Body of pancreas (tissue), 4 donors: ENCODE measurements at regions not wholly inside any gene's neighbourhood (a gene's known extent, or its start where the extent isn't known, plus 50 kb on each side); places are given as distances from the start of the nearest gene placed in this dataset.

ENCODE experiments used
- POLR2A ChIP-seq, 3 donors: fragments of 450-650 bp; IDR thresholded peaks; one replicate each; pipeline ENCODE4 v1.6.1; 2016; ENCODE audit warnings: antibody characterized with exemption in 3 of 3, mild to moderate bottlenecking in 2 of 3
- TF ChIP-seq, protein P1 (sequence below), 7 experiments: fragments of 450-650 bp in 4 of 7; fragments of 200-600 bp in 3 of 7; sonication (generic) in 3 of 7; IDR thresholded peaks; one replicate each; pipeline ENCODE4 v1.5.1; 2016 to 2019; ENCODE audit warnings: antibody characterized with exemption in 7 of 7

DNA sequence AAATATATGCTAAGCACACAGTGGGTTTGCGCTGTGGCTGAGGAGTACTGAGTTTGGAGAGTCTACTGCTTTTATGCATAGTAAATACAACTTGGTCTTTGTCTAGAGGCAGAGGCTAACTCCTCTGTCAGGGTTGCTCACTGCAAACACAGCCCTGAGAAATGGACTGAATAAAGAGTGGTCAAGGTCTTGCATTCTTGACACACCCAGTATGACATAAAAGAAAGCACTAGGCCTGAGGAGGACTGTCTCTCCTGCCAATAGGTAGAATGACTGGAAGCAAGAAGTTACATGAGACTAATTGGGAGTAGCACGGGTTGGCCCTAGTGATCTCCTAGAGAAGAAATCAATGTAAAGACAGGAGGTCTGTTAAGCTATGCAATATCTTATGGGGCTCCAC is 367.2 kb upstream of the B3GALT2 start:
- no peak for TF ChIP-seq POLR2A (IDR thresholded peaks at IDR 0.05)
- TF ChIP-seq, protein P1, sequence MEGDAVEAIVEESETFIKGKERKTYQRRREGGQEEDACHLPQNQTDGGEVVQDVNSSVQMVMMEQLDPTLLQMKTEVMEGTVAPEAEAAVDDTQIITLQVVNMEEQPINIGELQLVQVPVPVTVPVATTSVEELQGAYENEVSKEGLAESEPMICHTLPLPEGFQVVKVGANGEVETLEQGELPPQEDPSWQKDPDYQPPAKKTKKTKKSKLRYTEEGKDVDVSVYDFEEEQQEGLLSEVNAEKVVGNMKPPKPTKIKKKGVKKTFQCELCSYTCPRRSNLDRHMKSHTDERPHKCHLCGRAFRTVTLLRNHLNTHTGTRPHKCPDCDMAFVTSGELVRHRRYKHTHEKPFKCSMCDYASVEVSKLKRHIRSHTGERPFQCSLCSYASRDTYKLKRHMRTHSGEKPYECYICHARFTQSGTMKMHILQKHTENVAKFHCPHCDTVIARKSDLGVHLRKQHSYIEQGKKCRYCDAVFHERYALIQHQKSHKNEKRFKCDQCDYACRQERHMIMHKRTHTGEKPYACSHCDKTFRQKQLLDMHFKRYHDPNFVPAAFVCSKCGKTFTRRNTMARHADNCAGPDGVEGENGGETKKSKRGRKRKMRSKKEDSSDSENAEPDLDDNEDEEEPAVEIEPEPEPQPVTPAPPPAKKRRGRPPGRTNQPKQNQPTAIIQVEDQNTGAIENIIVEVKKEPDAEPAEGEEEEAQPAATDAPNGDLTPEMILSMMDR (IDR thresholded peaks at IDR 0.05) = no peak
